ENCODE measurements at regions not wholly inside any gene's neighbourhood (a gene's known extent, or its start where the extent isn't known, plus 50 kb on each side); places are given as distances from the start of the nearest gene placed in this dataset.

- TF ChIP-seq POLR2A (IDR thresholded peaks at IDR 0.05) (no peak), CTCF (IDR thresholded peaks at IDR 0.05 in 4 of 5, conservative IDR thresholded peaks at IDR 0.05 in 1 of 5) (no peak)
Measured at GRCh38 chr2:18754286-18754685, 164.9 kb upstream of the NT5C1B start.
